Fibroblast of lung (primary cell): ENCODE measurements at regions not wholly inside any gene's neighbourhood (a gene's known extent, or its start where the extent isn't known, plus 50 kb on each side); places are given as distances from the start of the nearest gene placed in this dataset.
"Not testable (repeated sequence)": the region's sequence is repeated elsewhere in the genome, so short reads cannot be mapped to it uniquely, and the experiment has no call there.

ENCODE experiments used
- DNase-seq, 2 donors: peaks; one replicate each; pipeline versions ENCODE4 v3.0.0 to v3.0.0-alpha.2; 2010; ENCODE audit warnings: low read depth in 2 of 2
- H2AFZ ChIP-seq: 2 replicates; pipeline ENCODE4 v1.5.1; 2012; ENCODE audit warnings: low read length, control low read depth, inconsistent platforms
- H3K27ac ChIP-seq: 2 replicates; pipeline ENCODE4 v1.5.1; 2011; ENCODE audit warnings: low read length, control low read depth; ENCODE audit not compliant: insufficient read depth
- H3K27me3 ChIP-seq: 2 replicates; pipeline ENCODE4 v1.5.1; 2011; ENCODE audit warnings: mild to moderate bottlenecking, low read length; ENCODE audit not compliant: control insufficient read depth, insufficient read depth
- H3K36me3 ChIP-seq: 2 replicates; pipeline ENCODE4 v1.5.1; 2011; ENCODE audit warnings: low read length; ENCODE audit not compliant: control insufficient read depth, insufficient read depth
- H3K4me1 ChIP-seq: 2 replicates; pipeline ENCODE4 v1.5.1; 2011; ENCODE audit warnings: low read length; ENCODE audit not compliant: control insufficient read depth, insufficient read depth; ENCODE audit errors: extremely low read depth
- H3K4me2 ChIP-seq: 2 replicates; pipeline ENCODE4 v1.5.1; 2011; ENCODE audit warnings: low read length, control low read depth; ENCODE audit not compliant: insufficient read depth; ENCODE audit errors: extremely low read depth
- H3K4me3 ChIP-seq, 4 experiments: fragments of 200-600 bp in 1 of 4; sonication (generic) in 1 of 4; replicated peaks in 1 of 4; 2 replicates each; pipeline ENCODE4 v1.5.1; 2011 to 2016; ENCODE audit warnings: low read length in 4 of 4, low read depth in 3 of 4, mild to moderate bottlenecking in 3 of 4, control low read depth in 2 of 4, inconsistent platforms in 1 of 4, mixed read lengths in 1 of 4; ENCODE audit not compliant: insufficient read depth in 1 of 4; ENCODE audit errors: control extremely low read depth in 1 of 4
- H3K79me2 ChIP-seq: 2 replicates; pipeline ENCODE4 v1.5.1; 2012; ENCODE audit warnings: mild to moderate bottlenecking, low read length, inconsistent platforms; ENCODE audit not compliant: control insufficient read depth, insufficient read depth
- H3K9ac ChIP-seq: 2 replicates; pipeline ENCODE4 v1.5.1; 2011; ENCODE audit warnings: mild to moderate bottlenecking, low read length, control low read depth; ENCODE audit not compliant: insufficient read depth
- H3K9me3 ChIP-seq: 2 replicates; pipeline ENCODE4 v1.5.1; 2012; ENCODE audit warnings: low read depth, low read length; ENCODE audit not compliant: control insufficient read depth, insufficient read depth
- H4K20me1 ChIP-seq: 2 replicates; pipeline ENCODE4 v1.5.1; 2011; ENCODE audit warnings: low read length; ENCODE audit not compliant: control insufficient read depth, insufficient read depth; ENCODE audit errors: extremely low read depth
- CTCF ChIP-seq, 2 donors: IDR thresholded peaks in 1 of 2; conservative IDR thresholded peaks in 1 of 2; 1 replicate in 1 of 2; 2 replicates in 1 of 2; pipeline ENCODE4 v1.5.1; 2011 to 2012; ENCODE audit warnings: low read length in 2 of 2, control low read depth in 1 of 2, inconsistent platforms in 1 of 2, low read depth in 1 of 2, mild to moderate bottlenecking in 1 of 2
- EZH2 ChIP-seq: IDR thresholded peaks from 2 replicates; pipeline ENCODE4 v1.5.1; 2012; ENCODE audit warnings: low read length, control low read depth, mild to moderate bottlenecking; ENCODE audit errors: missing control alignments

GRCh38 chr6:40135491-40136072 is 201.3 kb upstream of the MOCS1 start:
- Histone ChIP-seq H4K20me1 (no peaks in the 10 kb centered on the region), H3K9me3 (no peaks in the 10 kb centered on the region), H3K27me3 (no peaks in the 10 kb centered on the region), H3K27ac (no peak overlapping the region), H3K79me2 (no peaks in the 10 kb centered on the region), H3K36me3 (no peaks in the 10 kb centered on the region), H3K4me2 (no peak overlapping the region), H2AFZ (no peak overlapping the region), H3K4me3 (no peak overlapping the region), H3K9ac (no peak overlapping the region), H3K4me1 (no peaks in the 10 kb centered on the region)
- TF ChIP-seq CTCF (conservative IDR thresholded peaks at IDR 0.05 in 1 of 2, IDR thresholded peaks at IDR 0.05 in 1 of 2; ENCODE audit: low read depth in 1 of 2, low read length in 2 of 2) (no peak), EZH2 (no peak)
- no peak for DNase-seq

GRCh38 chr6:40133981-40134380 is 199.7 kb upstream of the MOCS1 start:
- H3K4me3 ChIP-seq, H3K9me3 ChIP-seq, H4K20me1 ChIP-seq, H3K79me2 ChIP-seq, H3K4me1 ChIP-seq, DNase-seq, H3K4me2 ChIP-seq, H3K27me3 ChIP-seq, H3K36me3 ChIP-seq, H3K9ac ChIP-seq, H3K27ac ChIP-seq, H2AFZ ChIP-seq: not testable (repeated sequence)

- no peaks in the 10 kb centered on the region for H3K27me3 ChIP-seq
- H3K4me2 ChIP-seq: no peak overlapping the region
- H3K79me2 ChIP-seq: no peaks in the 10 kb centered on the region
- no peaks in the 10 kb centered on the region for H3K36me3 ChIP-seq
- H3K9ac ChIP-seq: no peak overlapping the region
- no peaks in the 10 kb centered on the region for H3K9me3 ChIP-seq
- no peaks in the 10 kb centered on the region for H3K4me1 ChIP-seq
- no peak overlapping the region for H3K4me3 ChIP-seq
- no peak overlapping the region for H2AFZ ChIP-seq
- no peak overlapping the region for H3K27ac ChIP-seq
- DNase-seq: no peak
- TF ChIP-seq EZH2: no peak
- TF ChIP-seq CTCF (conservative IDR thresholded peaks at IDR 0.05 in 1 of 2, IDR thresholded peaks at IDR 0.05 in 1 of 2; ENCODE audit: low read depth in 1 of 2, low read length in 2 of 2): no peak
- H4K20me1 ChIP-seq: no peaks in the 10 kb centered on the region
Observed at GRCh38 chr6:40131675-40132074, 197.4 kb upstream of the MOCS1 start.
